Naive thymus-derived CD4-positive, alpha-beta T cell (primary cell): ENCODE measurements at regions not wholly inside any gene's neighbourhood (a gene's known extent, or its start where the extent isn't known, plus 50 kb on each side); places are given as distances from the start of the nearest gene placed in this dataset.

ENCODE experiments used
- ATAC-seq: fragments of 150-1000 bp; cut with Tn5 transposase; 2 replicates; pipeline ENCODE4 v1.10.0; 2021; ENCODE audit warnings: mild to moderate bottlenecking, moderate library complexity
- CTCF ChIA-PET: fragments of 350-600 bp; sonication (Branson Sonifier 250); formaldehyde crosslinking; loops from one replicate; lab custom pipeline; 2021; ENCODE audit warnings: antibody characterized with exemption; lab: Charles Lee
- POLR2A ChIA-PET: fragments of 350-600 bp; sonication (Branson Sonifier 250); formaldehyde crosslinking; loops from one replicate; lab custom pipeline; 2021; ENCODE audit warnings: antibody characterized with exemption, inconsistent platforms; lab: Charles Lee
- DNase-seq, 9 donors: peaks; one replicate each; pipeline versions ENCODE4 v3.0.0 to v3.0.0-alpha.2; 2020 to 2022; ENCODE audit warnings: mixed read lengths in 1 of 9
- H3K27ac ChIP-seq: one replicate; pipeline ENCODE4 v1.7.0; 2013; ENCODE audit warnings: mild to moderate bottlenecking, low read depth, low read length, moderate library complexity
- H3K27me3 ChIP-seq, 2 donors: one replicate each; pipeline ENCODE4 v1.7.0; 2013; ENCODE audit warnings: low read length in 2 of 2, mild to moderate bottlenecking in 2 of 2, moderate library complexity in 2 of 2; ENCODE audit not compliant: control insufficient read depth in 2 of 2, insufficient read depth in 2 of 2
- H3K36me3 ChIP-seq, 3 experiments: 1 replicate in 2 of 3; 2 replicates in 1 of 3; pipeline ENCODE4 v1.7.0; 2013; ENCODE audit warnings: low read length in 3 of 3, mild to moderate bottlenecking in 3 of 3, moderate library complexity in 1 of 3; ENCODE audit not compliant: insufficient read depth in 3 of 3, control insufficient read depth in 2 of 3
- H3K4me1 ChIP-seq, 2 donors: one replicate each; pipeline ENCODE4 v1.7.0; 2013; ENCODE audit warnings: low read length in 2 of 2, mild to moderate bottlenecking in 2 of 2, moderate library complexity in 1 of 2; ENCODE audit not compliant: control insufficient read depth in 2 of 2, insufficient read depth in 2 of 2
- H3K4me3 ChIP-seq: 2 replicates; pipeline ENCODE4 v1.7.0; 2013; ENCODE audit warnings: mild to moderate bottlenecking, low read length
- H3K9me3 ChIP-seq, 3 experiments: 1 replicate in 2 of 3; 2 replicates in 1 of 3; pipeline ENCODE4 v1.7.0; 2013; ENCODE audit warnings: low read length in 3 of 3; ENCODE audit not compliant: control insufficient read depth in 2 of 3
- H3K27ac Mint-ChIP-seq, 9 donors: one replicate each; pipeline ENCODE4 v1.8.0; 2020 to 2022; ENCODE audit warnings: mixed read lengths in 9 of 9, mild to moderate bottlenecking in 8 of 9, moderate library complexity in 5 of 9, inconsistent platforms in 2 of 9
- H3K27me3 Mint-ChIP-seq, 5 donors: one replicate each; pipeline ENCODE4 v1.8.0; 2021 to 2022; ENCODE audit warnings: mixed read lengths in 5 of 5, mild to moderate bottlenecking in 1 of 5
- H3K36me3 Mint-ChIP-seq, 5 donors: one replicate each; pipeline ENCODE4 v1.8.0; 2020 to 2022; ENCODE audit warnings: mixed read lengths in 5 of 5, mild to moderate bottlenecking in 3 of 5, inconsistent platforms in 1 of 5
- H3K4me1 Mint-ChIP-seq, 7 donors: one replicate each; pipeline ENCODE4 v1.8.0; 2020 to 2022; ENCODE audit warnings: mixed read lengths in 7 of 7, mild to moderate bottlenecking in 3 of 7, inconsistent platforms in 1 of 7
- H3K4me3 Mint-ChIP-seq, 10 donors: one replicate each; pipeline ENCODE4 v1.8.0; 2020 to 2022; ENCODE audit warnings: mild to moderate bottlenecking in 10 of 10, mixed read lengths in 10 of 10, moderate library complexity in 6 of 10, inconsistent platforms in 2 of 10
- H3K9me3 Mint-ChIP-seq, 11 donors: one replicate each; pipeline ENCODE4 v1.8.0; 2020 to 2022; ENCODE audit warnings: mixed read lengths in 11 of 11, mild to moderate bottlenecking in 4 of 11, inconsistent platforms in 1 of 11, moderate library complexity in 1 of 11
- intact Hi-C, 2 donors: fragments of 100-400 bp; cut with micrococcal nuclease; formaldehyde crosslinking; loops; one replicate each; pipeline ENCODE4 v1.15.1; 2023

- Mint-ChIP-seq H3K9me3 (peaks cover 0 to 8% (median 0%) of the 10 kb centered on the region in 11 donors), H3K4me1 (no peaks in the 10 kb centered on the region), H3K4me3 (no peak overlapping the region), H3K27ac (no peak overlapping the region), H3K27me3 (no peaks in the 10 kb centered on the region), H3K36me3 (no peaks in the 10 kb centered on the region)
- H3K36me3 ChIP-seq = no peaks in the 10 kb centered on the region
- H3K27ac ChIP-seq = no peak overlapping the region
- no peaks in the 10 kb centered on the region for H3K9me3 ChIP-seq
- ChIA-PET CTCF (no interaction called here), POLR2A (no interaction called here)
- H3K4me1 ChIP-seq = no peaks in the 10 kb centered on the region
- no peaks in the 10 kb centered on the region for H3K27me3 ChIP-seq
- no peak overlapping the region for H3K4me3 ChIP-seq
- ATAC-seq (no peak), DNase-seq (no peak)
- intact Hi-C loops = no loop called here
These were observed 347.3 kb upstream of the RAG2 start for GRCh38 chr11:36945384-36945783.

- Histone ChIP-seq H3K36me3 (no peaks in the 10 kb centered on the region), H3K27me3 (no peaks in the 10 kb centered on the region), H3K4me3 (no peak overlapping the region), H3K27ac (no peak overlapping the region), H3K4me1 (no peaks in the 10 kb centered on the region), H3K9me3 (no peaks in the 10 kb centered on the region)
- ChIA-PET POLR2A (no interaction called here), CTCF (no interaction called here)
- H3K9me3 Mint-ChIP-seq = peaks cover 0 to 7% (median 0%) of the 10 kb centered on the region in 11 donors
- H3K4me3 Mint-ChIP-seq = no peak overlapping the region
- intact Hi-C loops = no loop called here
- DNase-seq = no peak
- no peak for ATAC-seq
- H3K27me3 Mint-ChIP-seq = no peaks in the 10 kb centered on the region
- H3K27ac Mint-ChIP-seq = no peak overlapping the region
- H3K36me3 Mint-ChIP-seq = no peaks in the 10 kb centered on the region
- H3K4me1 Mint-ChIP-seq = no peaks in the 10 kb centered on the region
These were observed 335.4 kb upstream of the RAG2 start for GRCh38 chr11:36933481-36933880.

DNA sequence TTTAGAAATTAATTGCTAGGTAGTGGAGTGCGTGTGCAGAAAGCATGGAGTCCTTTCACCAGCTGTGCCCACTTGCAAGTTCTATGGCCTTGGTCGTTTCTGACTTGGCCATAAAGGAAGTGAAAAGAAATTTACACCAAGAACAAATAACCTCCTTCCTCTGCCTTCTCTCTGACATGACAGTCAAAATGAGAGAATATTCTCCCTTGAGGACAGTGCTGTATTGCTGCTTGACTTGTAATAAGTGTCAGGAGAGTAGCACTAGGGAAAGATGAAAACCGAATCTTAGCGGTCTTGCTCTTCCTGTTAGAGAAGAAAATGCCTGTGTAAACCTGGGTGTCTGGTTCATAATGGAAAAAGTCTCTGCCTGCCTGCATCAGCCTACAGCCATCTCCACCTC is 333.1 kb upstream of the RAG2 start:
- CTCF ChIA-PET = no interaction called here
- Histone ChIP-seq H3K4me3 (no peak overlapping the region), H3K27ac (no peak overlapping the region), H3K36me3 (no peaks in the 10 kb centered on the region), H3K9me3 (no peaks in the 10 kb centered on the region), H3K27me3 (no peaks in the 10 kb centered on the region), H3K4me1 (no peaks in the 10 kb centered on the region)
- POLR2A ChIA-PET = no interaction called here
- Mint-ChIP-seq H3K27me3 (no peaks in the 10 kb centered on the region), H3K4me3 (no peak overlapping the region), H3K9me3 (peaks cover 0 to 13% (median 2%) of the 10 kb centered on the region in 11 donors), H3K4me1 (no peaks in the 10 kb centered on the region), H3K36me3 (no peaks in the 10 kb centered on the region), H3K27ac (no peak overlapping the region)
- no peak for ATAC-seq
- intact Hi-C loops = no loop called here
- DNase-seq = no peak

GRCh38 chr11:36930256-36930655 is 332.2 kb upstream of the RAG2 start:
- no peaks in the 10 kb centered on the region for H3K4me1 Mint-ChIP-seq
- Histone ChIP-seq H3K4me3 (no peak overlapping the region), H3K27me3 (no peaks in the 10 kb centered on the region), H3K4me1 (no peaks in the 10 kb centered on the region), H3K9me3 (no peaks in the 10 kb centered on the region), H3K36me3 (no peaks in the 10 kb centered on the region), H3K27ac (no peak overlapping the region)
- POLR2A ChIA-PET = no interaction called here
- peaks cover 0 to 13% (median 2%) of the 10 kb centered on the region in 11 donors for H3K9me3 Mint-ChIP-seq
- intact Hi-C loops = no loop called here
- no peak overlapping the region for H3K27ac Mint-ChIP-seq
- H3K27me3 Mint-ChIP-seq = no peaks in the 10 kb centered on the region
- H3K4me3 Mint-ChIP-seq = no peak overlapping the region
- CTCF ChIA-PET = no interaction called here
- ATAC-seq (no peak), DNase-seq (no peak)
- H3K36me3 Mint-ChIP-seq = no peaks in the 10 kb centered on the region

DNA sequence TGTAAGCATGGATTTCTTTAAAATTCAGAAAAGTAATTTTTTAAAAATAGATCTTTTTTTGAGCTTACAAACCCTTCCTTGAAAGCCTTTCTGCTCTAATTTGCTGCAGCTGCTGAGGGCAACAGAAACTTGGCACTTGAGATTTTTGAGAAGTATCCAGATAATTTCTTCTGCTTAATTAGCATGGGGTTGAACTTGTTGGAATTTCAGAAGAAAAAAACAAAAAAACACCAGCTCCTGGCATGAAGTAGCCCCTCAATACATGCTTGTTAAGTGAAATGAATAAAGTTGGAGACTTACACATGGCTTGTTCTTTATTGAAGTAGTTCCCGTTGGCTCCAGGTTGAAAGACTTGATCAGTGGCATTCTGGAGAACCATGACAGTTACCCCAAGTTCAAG is 331.4 kb upstream of the RAG2 start:
- intact Hi-C loops = no loop called here
- no peaks in the 10 kb centered on the region for H3K9me3 ChIP-seq
- CTCF ChIA-PET = no interaction called here
- Mint-ChIP-seq H3K27ac (no peak overlapping the region), H3K36me3 (no peaks in the 10 kb centered on the region), H3K4me3 (no peak overlapping the region), H3K4me1 (no peaks in the 10 kb centered on the region), H3K27me3 (no peaks in the 10 kb centered on the region), H3K9me3 (peaks cover 0 to 13% (median 2%) of the 10 kb centered on the region in 11 donors)
- H3K4me1 ChIP-seq = no peaks in the 10 kb centered on the region
- no peak for DNase-seq
- no peaks in the 10 kb centered on the region for H3K27me3 ChIP-seq
- H3K36me3 ChIP-seq = no peaks in the 10 kb centered on the region
- no peak for ATAC-seq
- no peak overlapping the region for H3K4me3 ChIP-seq
- no peak overlapping the region for H3K27ac ChIP-seq
- POLR2A ChIA-PET = no interaction called here

DNA sequence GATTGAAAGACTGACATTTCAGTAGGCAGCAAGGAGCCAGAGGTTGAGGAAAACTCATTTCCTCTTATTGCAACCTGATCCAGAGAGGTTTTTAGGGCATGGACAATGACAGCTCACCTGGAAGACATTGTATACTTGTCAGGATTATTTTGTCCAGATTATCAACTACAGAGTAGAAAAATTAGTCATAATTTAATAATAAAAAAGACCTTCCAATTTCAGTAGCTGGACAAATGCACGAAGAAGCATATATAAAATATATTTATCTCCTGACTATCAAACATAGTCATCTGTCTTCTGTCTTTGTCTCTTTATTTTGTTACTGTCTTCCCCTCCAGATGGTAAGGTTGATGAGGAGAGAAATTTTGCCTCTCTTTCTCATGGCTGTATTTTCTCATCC is 330.6 kb upstream of the RAG2 start:
- Histone ChIP-seq H3K27ac (no peak overlapping the region), H3K4me3 (no peak overlapping the region), H3K27me3 (no peaks in the 10 kb centered on the region), H3K4me1 (no peaks in the 10 kb centered on the region), H3K36me3 (no peaks in the 10 kb centered on the region), H3K9me3 (no peaks in the 10 kb centered on the region)
- Mint-ChIP-seq H3K27me3 (no peaks in the 10 kb centered on the region), H3K27ac (no peak overlapping the region), H3K36me3 (no peaks in the 10 kb centered on the region), H3K9me3 (peaks cover 0 to 11% (median 2%) of the 10 kb centered on the region in 11 donors), H3K4me1 (no peaks in the 10 kb centered on the region), H3K4me3 (no peak overlapping the region)
- intact Hi-C loops = no loop called here
- ATAC-seq = no peak
- ChIA-PET CTCF (no interaction called here), POLR2A (no interaction called here)
- DNase-seq = no peak

- ATAC-seq (no peak), DNase-seq (no peak)
- no peaks in the 10 kb centered on the region for H3K4me1 Mint-ChIP-seq
- no peaks in the 10 kb centered on the region for H3K27me3 Mint-ChIP-seq
- no peaks in the 10 kb centered on the region for H3K36me3 Mint-ChIP-seq
- no peaks in the 10 kb centered on the region for H3K27me3 ChIP-seq
- no peak overlapping the region for H3K27ac ChIP-seq
- H3K9me3 ChIP-seq = no peaks in the 10 kb centered on the region
- no peak overlapping the region for H3K4me3 ChIP-seq
- no peak overlapping the region for H3K4me3 Mint-ChIP-seq
- intact Hi-C loops = no loop called here
- ChIA-PET POLR2A (no interaction called here), CTCF (no interaction called here)
- no peaks in the 10 kb centered on the region for H3K4me1 ChIP-seq
- H3K9me3 Mint-ChIP-seq = peaks cover 0 to 12% (median 0%) of the 10 kb centered on the region in 11 donors
- no peaks in the 10 kb centered on the region for H3K36me3 ChIP-seq
- H3K27ac Mint-ChIP-seq = no peak overlapping the region
These were observed 301.8 kb upstream of the RAG2 start for GRCh38 chr11:36899800-36900199.
